Stimulated activated naive CD8-positive, alpha-beta T cell treated with anti-CD3 and anti-CD28 coated beads, Interleukin-15, Interleukin-2, amounts not matched to agents 100 ng/mL and 50 ng/mL, for 24 hours (primary cell): ENCODE measurements at regions not wholly inside any gene's neighbourhood (a gene's known extent, or its start where the extent isn't known, plus 50 kb on each side); places are given as distances from the start of the nearest gene placed in this dataset.
"Not testable (repeated sequence)": the region's sequence is repeated elsewhere in the genome, so short reads cannot be mapped to it uniquely, and the experiment has no call there.

Experiments used
- H3K27ac Mint-ChIP-seq: one replicate; pipeline ENCODE4 v1.8.0; 2021; ENCODE audit warnings: mild to moderate bottlenecking, mixed read lengths
- H3K27me3 Mint-ChIP-seq: one replicate; pipeline ENCODE4 v1.8.0; 2021; ENCODE audit warnings: mixed read lengths
- H3K36me3 Mint-ChIP-seq: one replicate; pipeline ENCODE4 v1.8.0; 2021; ENCODE audit warnings: low read depth, mixed read lengths
- H3K4me1 Mint-ChIP-seq: one replicate; pipeline ENCODE4 v1.8.0; 2021; ENCODE audit warnings: low read depth, mixed read lengths
- H3K4me3 Mint-ChIP-seq: one replicate; pipeline ENCODE4 v1.8.0; 2021; ENCODE audit warnings: mild to moderate bottlenecking, mixed read lengths
- H3K9me3 Mint-ChIP-seq: one replicate; pipeline ENCODE4 v1.8.0; 2021; ENCODE audit warnings: mixed read lengths

GRCh38 chr5:97550818-97551217 is 367.8 kb upstream of the RIOK2 start:
- Mint-ChIP-seq H3K36me3 (no peaks in the 10 kb centered on the region), H3K27ac (no peak overlapping the region), H3K4me3 (no peak overlapping the region), H3K9me3 (peaks cover 5% of the 10 kb centered on the region), H3K4me1 (peaks cover 32% of the 10 kb centered on the region), H3K27me3 (no peaks in the 10 kb centered on the region)

- H3K9me3 Mint-ChIP-seq, result peaks cover 4% of the 10 kb centered on the region
- H3K36me3 Mint-ChIP-seq, result no peaks in the 10 kb centered on the region
- peaks cover 15% of the 10 kb centered on the region for H3K4me1 Mint-ChIP-seq
- H3K27me3 Mint-ChIP-seq, result no peaks in the 10 kb centered on the region
- H3K27ac Mint-ChIP-seq, result no peak overlapping the region
- no peak overlapping the region for H3K4me3 Mint-ChIP-seq
These were observed 370.8 kb upstream of the RIOK2 start for GRCh38 chr5:97553604-97554452.

- Mint-ChIP-seq H3K27me3 (no peaks in the 10 kb centered on the region), H3K36me3 (no peaks in the 10 kb centered on the region), H3K27ac (no peak overlapping the region)
These were observed 372.1 kb upstream of the RIOK2 start for GRCh38 chr5:97554977-97555643.

GRCh38 chr5:97555644-97555981 is 372.6 kb upstream of the RIOK2 start:
- H3K9me3 Mint-ChIP-seq, result peaks cover 4% of the 10 kb centered on the region
- no peaks in the 10 kb centered on the region for H3K27me3 Mint-ChIP-seq
- H3K36me3 Mint-ChIP-seq, result no peaks in the 10 kb centered on the region
- H3K27ac Mint-ChIP-seq, result no peak overlapping the region
- no peak overlapping the region for H3K4me3 Mint-ChIP-seq
- peaks cover 2% of the 10 kb centered on the region for H3K4me1 Mint-ChIP-seq

More at GRCh38 chr5:97554977-97555643, 372.1 kb upstream of the RIOK2 start:
- Mint-ChIP-seq H3K4me1 (peaks cover 7% of the 10 kb centered on the region), H3K9me3 (peaks cover 4% of the 10 kb centered on the region), H3K4me3 (no peak overlapping the region)

GRCh38 chr5:97559827-97560598 is 377.0 kb upstream of the RIOK2 start:
- Mint-ChIP-seq H3K36me3 (no peaks in the 10 kb centered on the region), H3K4me1 (no peaks in the 10 kb centered on the region)

GRCh38 chr5:97560599-97560993 is 377.5 kb upstream of the RIOK2 start:
- Mint-ChIP-seq H3K36me3 (no peaks in the 10 kb centered on the region), H3K4me1 (no peaks in the 10 kb centered on the region), H3K27ac (no peak overlapping the region), H3K27me3 (no peaks in the 10 kb centered on the region), H3K9me3 (peaks cover 4% of the 10 kb centered on the region), H3K4me3 (no peak overlapping the region)

More at GRCh38 chr5:97559827-97560598, 377.0 kb upstream of the RIOK2 start:
- Mint-ChIP-seq H3K4me3 (no peak overlapping the region), H3K9me3 (peaks cover 4% of the 10 kb centered on the region), H3K27ac (no peak overlapping the region), H3K27me3 (no peaks in the 10 kb centered on the region)

GRCh38 chr5:97563050-97563657 is 380.1 kb upstream of the RIOK2 start:
- Mint-ChIP-seq H3K4me1 (no peaks in the 10 kb centered on the region), H3K4me3 (no peak overlapping the region), H3K36me3 (no peaks in the 10 kb centered on the region), H3K27ac (no peak overlapping the region), H3K27me3 (no peaks in the 10 kb centered on the region), H3K9me3 (peaks cover 11% of the 10 kb centered on the region)

GRCh38 chr5:97568382-97568781 is 385.3 kb upstream of the RIOK2 start:
- no peaks in the 10 kb centered on the region for H3K27me3 Mint-ChIP-seq
- H3K36me3 Mint-ChIP-seq, result no peaks in the 10 kb centered on the region
- no peak overlapping the region for H3K4me3 Mint-ChIP-seq
- no peaks in the 10 kb centered on the region for H3K4me1 Mint-ChIP-seq
- H3K9me3 Mint-ChIP-seq, result peaks cover 16% of the 10 kb centered on the region
- no peak overlapping the region for H3K27ac Mint-ChIP-seq

GRCh38 chr5:97570242-97570641 is 387.2 kb upstream of the RIOK2 start:
- no peak overlapping the region for H3K4me3 Mint-ChIP-seq
- H3K9me3 Mint-ChIP-seq, result peaks cover 16% of the 10 kb centered on the region
- no peaks in the 10 kb centered on the region for H3K36me3 Mint-ChIP-seq
- no peak overlapping the region for H3K27ac Mint-ChIP-seq
- no peaks in the 10 kb centered on the region for H3K4me1 Mint-ChIP-seq
- H3K27me3 Mint-ChIP-seq, result no peaks in the 10 kb centered on the region

GRCh38 chr5:97575322-97575721 is 392.3 kb upstream of the RIOK2 start:
- no peak overlapping the region for H3K27ac Mint-ChIP-seq
- peaks cover 13% of the 10 kb centered on the region for H3K9me3 Mint-ChIP-seq
- H3K27me3 Mint-ChIP-seq, result no peaks in the 10 kb centered on the region
- H3K4me3 Mint-ChIP-seq, result no peak overlapping the region
- H3K4me1 Mint-ChIP-seq, result no peaks in the 10 kb centered on the region
- no peaks in the 10 kb centered on the region for H3K36me3 Mint-ChIP-seq

GRCh38 chr5:97576956-97577355 is 393.9 kb upstream of the RIOK2 start:
- Mint-ChIP-seq H3K9me3 (peaks cover 4% of the 10 kb centered on the region), H3K4me1 (no peaks in the 10 kb centered on the region), H3K27me3 (no peaks in the 10 kb centered on the region), H3K27ac (no peak overlapping the region), H3K36me3 (no peaks in the 10 kb centered on the region), H3K4me3 (no peak overlapping the region)

GRCh38 chr5:97579977-97580376 is 396.9 kb upstream of the RIOK2 start:
- not testable (repeated sequence) for H3K4me3 Mint-ChIP-seq, H3K4me1 Mint-ChIP-seq, H3K27me3 Mint-ChIP-seq, H3K9me3 Mint-ChIP-seq, H3K27ac Mint-ChIP-seq, H3K36me3 Mint-ChIP-seq

- H3K9me3 Mint-ChIP-seq, result peaks cover 4% of the 10 kb centered on the region
- no peaks in the 10 kb centered on the region for H3K4me1 Mint-ChIP-seq
- no peak overlapping the region for H3K4me3 Mint-ChIP-seq
- H3K27me3 Mint-ChIP-seq, result no peaks in the 10 kb centered on the region
- H3K36me3 Mint-ChIP-seq, result no peaks in the 10 kb centered on the region
- H3K27ac Mint-ChIP-seq, result no peak overlapping the region
These were observed 397.7 kb upstream of the RIOK2 start for GRCh38 chr5:97580746-97581145.

- no peaks in the 10 kb centered on the region for H3K27me3 Mint-ChIP-seq
- no peaks in the 10 kb centered on the region for H3K4me1 Mint-ChIP-seq
- no peak overlapping the region for H3K27ac Mint-ChIP-seq
- H3K9me3 Mint-ChIP-seq, result peaks cover 16% of the 10 kb centered on the region
- H3K4me3 Mint-ChIP-seq, result no peak overlapping the region
- H3K36me3 Mint-ChIP-seq, result no peaks in the 10 kb centered on the region
These were observed 408.7 kb upstream of the RIOK2 start for GRCh38 chr5:97591781-97592180.

GRCh38 chr5:97600486-97600885 is 417.4 kb upstream of the RIOK2 start:
- H3K9me3 Mint-ChIP-seq, result peaks cover 32% of the 10 kb centered on the region

More at GRCh38 chr5:97600486-97600885, 417.4 kb upstream of the RIOK2 start:
- Mint-ChIP-seq H3K36me3 (no peaks in the 10 kb centered on the region), H3K27ac (no peak overlapping the region), H3K4me1 (no peaks in the 10 kb centered on the region), H3K27me3 (no peaks in the 10 kb centered on the region), H3K4me3 (no peak overlapping the region)
